HepG2 (cell line): ENCODE measurements at regions not wholly inside any gene's neighbourhood (a gene's known extent, or its start where the extent isn't known, plus 50 kb on each side); places are given as distances from the start of the nearest gene placed in this dataset.

ENCODE experiments used
- BRD4 ChIP-seq: sonication (generic); formaldehyde crosslinking; IDR thresholded peaks from 2 replicates; pipeline ENCODE4 v1.4.0; 2020; ENCODE audit warnings: missing genetic modification reagents
- DPF2 ChIP-seq: sonication (generic); formaldehyde crosslinking; IDR thresholded peaks from 2 replicates; pipeline ENCODE4 v1.4.0; 2020; ENCODE audit warnings: mild to moderate bottlenecking, low read depth, missing genetic modification reagents, borderline replicate concordance
- ELF1 ChIP-seq: sonication (generic); formaldehyde crosslinking; IDR thresholded peaks from 2 replicates; pipeline ENCODE4 v1.4.0; 2020; ENCODE audit warnings: missing genetic modification reagents
- HES4 ChIP-seq: sonication (generic); formaldehyde crosslinking; IDR thresholded peaks from 2 replicates; pipeline ENCODE4 v1.9.0; 2021; ENCODE audit warnings: mild to moderate bottlenecking, missing genetic modification reagents, borderline replicate concordance
- KDM3A ChIP-seq: IDR thresholded peaks from 2 replicates; pipeline ENCODE4 v1.6.1; 2018; ENCODE audit warnings: low read depth, missing compliant biosample characterization
- MEIS1 ChIP-seq: sonication (generic); formaldehyde crosslinking; IDR thresholded peaks from 2 replicates; pipeline ENCODE4 v1.9.0; 2021; ENCODE audit warnings: mild to moderate bottlenecking, missing genetic modification reagents, moderate library complexity, borderline replicate concordance
- PCBP1 ChIP-seq: fragments of 200-400 bp; formaldehyde crosslinking; IDR thresholded peaks from 2 replicates; pipeline ENCODE4 v1.6.1; 2017; ENCODE audit warnings: mild to moderate bottlenecking, low read depth, low read length, borderline replicate concordance
- TBL1XR1 ChIP-seq: fragments of 150-350 bp; IDR thresholded peaks from 2 replicates; pipeline ENCODE4 v1.6.1; 2014; ENCODE audit warnings: borderline replicate concordance, low read length; ENCODE audit not compliant: partially characterized antibody
- ZNF550 ChIP-seq: sonication (generic); formaldehyde crosslinking; IDR thresholded peaks from 2 replicates; pipeline ENCODE4 v1.4.0; 2020; ENCODE audit warnings: mild to moderate bottlenecking, missing genetic modification reagents, borderline replicate concordance
- ZNF674 ChIP-seq: sonication (generic); formaldehyde crosslinking; IDR thresholded peaks from 2 replicates; pipeline ENCODE4 v1.5.0; 2020; ENCODE audit warnings: low read depth, mild to moderate bottlenecking, missing genetic modification reagents
- ZNF790 ChIP-seq: sonication (generic); formaldehyde crosslinking; IDR thresholded peaks from 2 replicates; pipeline ENCODE4 v1.8.0; 2022; ENCODE audit warnings: missing genetic modification reagents, mild to moderate bottlenecking, borderline replicate concordance
- ZNF883 ChIP-seq: sonication (generic); formaldehyde crosslinking; IDR thresholded peaks from 2 replicates; pipeline ENCODE4 v1.5.1; 2020; ENCODE audit warnings: mild to moderate bottlenecking, missing genetic modification reagents; ENCODE audit errors: not compliant biosample characterization
- TF ChIP-seq, protein P1 (sequence below): sonication (generic); formaldehyde crosslinking; IDR thresholded peaks from 2 replicates; pipeline ENCODE4 v1.5.0; 2020; ENCODE audit warnings: mild to moderate bottlenecking, missing genetic modification reagents, borderline replicate concordance
- TF ChIP-seq, protein P2 (sequence below): sonication (generic); formaldehyde crosslinking; IDR thresholded peaks from 2 replicates; pipeline ENCODE4 v1.4.0; 2020; ENCODE audit warnings: missing genetic modification reagents, borderline replicate concordance
- TF ChIP-seq, protein P3 (sequence below): sonication (generic); formaldehyde crosslinking; IDR thresholded peaks from 2 replicates; pipeline ENCODE4 v1.4.0; 2020; ENCODE audit warnings: missing genetic modification reagents

DNA sequence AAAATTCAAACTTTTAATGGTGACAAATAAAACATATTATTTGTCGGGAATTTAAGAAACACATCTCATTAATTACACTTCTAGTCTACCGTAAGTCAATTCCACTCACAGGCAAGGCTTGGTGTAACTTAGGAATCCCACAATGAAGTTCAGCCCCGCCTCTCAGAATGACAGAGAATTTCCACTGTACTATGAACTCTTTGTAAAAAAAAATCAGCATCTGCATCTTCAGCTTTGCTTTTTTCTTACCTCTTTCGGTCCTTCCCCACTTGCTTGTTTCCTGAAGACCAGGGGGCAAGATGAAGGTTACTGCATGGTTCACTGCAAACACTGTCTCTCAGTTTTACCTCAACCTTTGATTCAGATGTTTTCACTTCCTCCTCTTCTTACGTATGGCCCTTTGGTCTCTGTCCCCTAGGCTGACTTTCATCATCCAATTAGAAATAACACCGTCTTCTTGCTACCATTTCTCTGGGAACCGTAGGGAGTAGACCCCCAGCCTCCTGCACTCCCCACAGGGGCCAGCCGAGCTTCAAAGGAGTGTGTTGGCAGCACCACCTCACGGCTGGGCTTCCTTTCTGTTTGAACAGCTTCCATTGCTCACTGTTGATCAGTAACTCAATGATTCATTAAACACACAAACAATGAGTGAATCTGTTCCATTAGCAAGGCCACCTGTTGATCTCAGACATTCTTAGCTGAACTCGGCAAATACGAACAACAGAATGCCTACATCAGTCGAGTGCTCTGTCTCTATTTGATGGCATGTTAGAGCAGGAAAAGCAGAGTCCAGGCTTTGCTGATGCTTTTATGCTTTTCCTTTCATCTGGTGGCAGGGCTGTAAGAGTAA is 343.0 kb downstream of the BMP4 start (continued):
- TF ChIP-seq, protein P1, sequence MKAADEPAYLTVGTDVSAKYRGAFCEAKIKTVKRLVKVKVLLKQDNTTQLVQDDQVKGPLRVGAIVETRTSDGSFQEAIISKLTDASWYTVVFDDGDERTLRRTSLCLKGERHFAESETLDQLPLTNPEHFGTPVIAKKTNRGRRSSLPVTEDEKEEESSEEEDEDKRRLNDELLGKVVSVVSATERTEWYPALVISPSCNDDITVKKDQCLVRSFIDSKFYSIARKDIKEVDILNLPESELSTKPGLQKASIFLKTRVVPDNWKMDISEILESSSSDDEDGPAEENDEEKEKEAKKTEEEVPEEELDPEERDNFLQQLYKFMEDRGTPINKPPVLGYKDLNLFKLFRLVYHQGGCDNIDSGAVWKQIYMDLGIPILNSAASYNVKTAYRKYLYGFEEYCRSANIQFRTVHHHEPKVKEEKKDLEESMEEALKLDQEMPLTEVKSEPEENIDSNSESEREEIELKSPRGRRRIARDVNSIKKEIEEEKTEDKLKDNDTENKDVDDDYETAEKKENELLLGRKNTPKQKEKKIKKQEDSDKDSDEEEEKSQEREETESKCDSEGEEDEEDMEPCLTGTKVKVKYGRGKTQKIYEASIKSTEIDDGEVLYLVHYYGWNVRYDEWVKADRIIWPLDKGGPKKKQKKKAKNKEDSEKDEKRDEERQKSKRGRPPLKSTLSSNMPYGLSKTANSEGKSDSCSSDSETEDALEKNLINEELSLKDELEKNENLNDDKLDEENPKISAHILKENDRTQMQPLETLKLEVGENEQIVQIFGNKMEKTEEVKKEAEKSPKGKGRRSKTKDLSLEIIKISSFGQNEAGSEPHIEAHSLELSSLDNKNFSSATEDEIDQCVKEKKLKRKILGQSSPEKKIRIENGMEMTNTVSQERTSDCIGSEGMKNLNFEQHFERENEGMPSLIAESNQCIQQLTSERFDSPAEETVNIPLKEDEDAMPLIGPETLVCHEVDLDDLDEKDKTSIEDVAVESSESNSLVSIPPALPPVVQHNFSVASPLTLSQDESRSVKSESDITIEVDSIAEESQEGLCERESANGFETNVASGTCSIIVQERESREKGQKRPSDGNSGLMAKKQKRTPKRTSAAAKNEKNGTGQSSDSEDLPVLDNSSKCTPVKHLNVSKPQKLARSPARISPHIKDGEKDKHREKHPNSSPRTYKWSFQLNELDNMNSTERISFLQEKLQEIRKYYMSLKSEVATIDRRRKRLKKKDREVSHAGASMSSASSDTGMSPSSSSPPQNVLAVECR (CRISPR knock-in tag): peak; percentile 68; the same call in 1 of the 2 replicates
- TF ChIP-seq DPF2 (CRISPR knock-in tag) (peak; percentile 90), KDM3A (CRISPR knock-in tag) (0 out of 2 replicates have a peak, but pooled peaks have one; percentile 39), TBL1XR1 (peak; percentile 81), ZNF550 (CRISPR knock-in tag) (no peak), ZNF883 (CRISPR knock-in tag) (no peak), BRD4 (CRISPR knock-in tag) (peak; percentile 43; the same call in 1 of the 2 replicates), ELF1 (CRISPR knock-in tag) (peak; percentile 72; the same call in 1 of the 2 replicates), ZNF674 (CRISPR knock-in tag) (peak; percentile 61; the same call in 1 of the 2 replicates), PCBP1 (no peak), ZNF790 (CRISPR knock-in tag) (no peak), HES4 (CRISPR knock-in tag) (no peak), MEIS1 (CRISPR knock-in tag) (no peak)
- TF ChIP-seq, protein P2, sequence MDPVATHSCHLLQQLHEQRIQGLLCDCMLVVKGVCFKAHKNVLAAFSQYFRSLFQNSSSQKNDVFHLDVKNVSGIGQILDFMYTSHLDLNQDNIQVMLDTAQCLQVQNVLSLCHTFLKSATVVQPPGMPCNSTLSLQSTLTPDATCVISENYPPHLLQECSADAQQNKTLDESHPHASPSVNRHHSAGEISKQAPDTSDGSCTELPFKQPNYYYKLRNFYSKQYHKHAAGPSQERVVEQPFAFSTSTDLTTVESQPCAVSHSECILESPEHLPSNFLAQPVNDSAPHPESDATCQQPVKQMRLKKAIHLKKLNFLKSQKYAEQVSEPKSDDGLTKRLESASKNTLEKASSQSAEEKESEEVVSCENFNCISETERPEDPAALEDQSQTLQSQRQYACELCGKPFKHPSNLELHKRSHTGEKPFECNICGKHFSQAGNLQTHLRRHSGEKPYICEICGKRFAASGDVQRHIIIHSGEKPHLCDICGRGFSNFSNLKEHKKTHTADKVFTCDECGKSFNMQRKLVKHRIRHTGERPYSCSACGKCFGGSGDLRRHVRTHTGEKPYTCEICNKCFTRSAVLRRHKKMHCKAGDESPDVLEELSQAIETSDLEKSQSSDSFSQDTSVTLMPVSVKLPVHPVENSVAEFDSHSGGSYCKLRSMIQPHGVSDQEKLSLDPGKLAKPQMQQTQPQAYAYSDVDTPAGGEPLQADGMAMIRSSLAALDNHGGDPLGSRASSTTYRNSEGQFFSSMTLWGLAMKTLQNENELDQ (CRISPR knock-in tag): no peak
- TF ChIP-seq, protein P3, sequence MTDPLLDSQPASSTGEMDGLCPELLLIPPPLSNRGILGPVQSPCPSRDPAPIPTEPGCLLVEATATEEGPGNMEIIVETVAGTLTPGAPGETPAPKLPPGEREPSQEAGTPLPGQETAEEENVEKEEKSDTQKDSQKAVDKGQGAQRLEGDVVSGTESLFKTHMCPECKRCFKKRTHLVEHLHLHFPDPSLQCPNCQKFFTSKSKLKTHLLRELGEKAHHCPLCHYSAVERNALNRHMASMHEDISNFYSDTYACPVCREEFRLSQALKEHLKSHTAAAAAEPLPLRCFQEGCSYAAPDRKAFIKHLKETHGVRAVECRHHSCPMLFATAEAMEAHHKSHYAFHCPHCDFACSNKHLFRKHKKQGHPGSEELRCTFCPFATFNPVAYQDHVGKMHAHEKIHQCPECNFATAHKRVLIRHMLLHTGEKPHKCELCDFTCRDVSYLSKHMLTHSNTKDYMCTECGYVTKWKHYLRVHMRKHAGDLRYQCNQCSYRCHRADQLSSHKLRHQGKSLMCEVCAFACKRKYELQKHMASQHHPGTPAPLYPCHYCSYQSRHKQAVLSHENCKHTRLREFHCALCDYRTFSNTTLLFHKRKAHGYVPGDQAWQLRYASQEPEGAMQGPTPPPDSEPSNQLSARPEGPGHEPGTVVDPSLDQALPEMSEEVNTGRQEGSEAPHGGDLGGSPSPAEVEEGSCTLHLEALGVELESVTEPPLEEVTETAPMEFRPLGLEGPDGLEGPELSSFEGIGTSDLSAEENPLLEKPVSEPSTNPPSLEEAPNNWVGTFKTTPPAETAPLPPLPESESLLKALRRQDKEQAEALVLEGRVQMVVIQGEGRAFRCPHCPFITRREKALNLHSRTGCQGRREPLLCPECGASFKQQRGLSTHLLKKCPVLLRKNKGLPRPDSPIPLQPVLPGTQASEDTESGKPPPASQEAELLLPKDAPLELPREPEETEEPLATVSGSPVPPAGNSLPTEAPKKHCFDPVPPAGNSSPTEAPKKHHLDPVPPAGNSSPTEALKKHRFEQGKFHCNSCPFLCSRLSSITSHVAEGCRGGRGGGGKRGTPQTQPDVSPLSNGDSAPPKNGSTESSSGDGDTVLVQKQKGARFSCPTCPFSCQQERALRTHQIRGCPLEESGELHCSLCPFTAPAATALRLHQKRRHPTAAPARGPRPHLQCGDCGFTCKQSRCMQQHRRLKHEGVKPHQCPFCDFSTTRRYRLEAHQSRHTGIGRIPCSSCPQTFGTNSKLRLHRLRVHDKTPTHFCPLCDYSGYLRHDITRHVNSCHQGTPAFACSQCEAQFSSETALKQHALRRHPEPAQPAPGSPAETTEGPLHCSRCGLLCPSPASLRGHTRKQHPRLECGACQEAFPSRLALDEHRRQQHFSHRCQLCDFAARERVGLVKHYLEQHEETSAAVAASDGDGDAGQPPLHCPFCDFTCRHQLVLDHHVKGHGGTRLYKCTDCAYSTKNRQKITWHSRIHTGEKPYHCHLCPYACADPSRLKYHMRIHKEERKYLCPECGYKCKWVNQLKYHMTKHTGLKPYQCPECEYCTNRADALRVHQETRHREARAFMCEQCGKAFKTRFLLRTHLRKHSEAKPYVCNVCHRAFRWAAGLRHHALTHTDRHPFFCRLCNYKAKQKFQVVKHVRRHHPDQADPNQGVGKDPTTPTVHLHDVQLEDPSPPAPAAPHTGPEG (CRISPR knock-in tag): no peak
